ENCODE measurements at regions not wholly inside any gene's neighbourhood (a gene's known extent, or its start where the extent isn't known, plus 50 kb on each side); places are given as distances from the start of the nearest gene placed in this dataset.
"Not testable (repeated sequence)": the region's sequence is repeated elsewhere in the genome, so short reads cannot be mapped to it uniquely, and the experiment has no call there.

DNA sequence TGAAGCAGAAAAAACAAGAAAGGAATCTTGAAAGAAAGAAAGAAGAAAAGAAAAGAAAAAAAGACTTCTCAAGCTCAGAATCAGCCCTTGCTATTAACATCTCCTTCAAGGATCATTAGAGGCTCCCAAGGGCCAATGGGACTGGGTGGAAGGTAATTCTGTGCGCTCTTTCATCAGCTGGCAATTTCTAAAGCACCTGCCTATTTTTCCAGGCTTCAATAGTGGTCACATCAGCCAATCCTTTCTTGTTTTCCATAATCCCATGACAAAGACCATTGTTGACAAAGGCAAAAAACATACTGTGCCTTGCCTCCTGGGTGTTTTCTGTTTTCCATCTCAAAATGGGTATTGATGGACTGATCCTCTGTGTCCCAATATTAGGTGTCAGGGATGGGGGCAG, 88.2 kb upstream of the TSC22D1 start:
- DNase-seq (ENCODE audit: low spot score) = no peak

DNA sequence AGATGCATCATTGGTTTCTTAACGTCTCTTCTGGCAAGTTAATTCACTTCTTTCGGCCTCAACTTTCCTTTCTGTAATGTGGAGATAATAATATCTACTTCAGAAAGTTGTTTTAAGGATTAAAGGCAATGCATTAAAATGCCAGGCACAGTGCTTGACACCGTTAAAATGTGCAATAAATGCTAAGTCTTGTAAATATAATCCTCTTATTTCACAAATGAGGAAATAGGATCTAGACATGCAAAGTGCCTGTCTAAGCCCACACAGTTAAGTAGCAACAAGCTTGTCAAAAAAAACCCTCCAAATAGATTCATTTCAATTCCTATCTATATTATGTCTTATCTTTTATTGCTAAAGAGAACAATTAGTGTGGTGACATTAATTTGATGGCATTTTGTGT, 86.4 kb upstream of the TSC22D1 start:
- no peak for DNase-seq (ENCODE audit: low spot score)

DNA sequence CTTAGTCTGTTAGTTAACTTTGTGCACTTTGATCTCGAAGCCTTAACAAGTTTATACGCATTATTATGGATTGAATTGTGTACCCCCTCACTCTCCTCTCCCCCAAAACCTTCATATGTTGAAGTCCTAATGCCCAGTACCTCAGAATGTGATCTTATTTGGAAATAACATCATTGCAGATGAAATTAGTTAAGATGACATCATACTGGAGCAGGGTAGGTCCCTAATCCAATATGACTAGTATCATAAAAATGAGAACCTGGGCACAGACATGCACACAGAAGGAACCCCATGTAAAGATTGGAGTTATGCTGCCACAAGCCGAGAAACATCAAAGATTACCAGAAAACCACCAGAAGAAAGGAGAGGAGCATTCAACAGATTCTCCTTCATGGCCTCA, 85.8 kb upstream of the TSC22D1 start:
- DNase-seq (ENCODE audit: low spot score) = no peak

DNA sequence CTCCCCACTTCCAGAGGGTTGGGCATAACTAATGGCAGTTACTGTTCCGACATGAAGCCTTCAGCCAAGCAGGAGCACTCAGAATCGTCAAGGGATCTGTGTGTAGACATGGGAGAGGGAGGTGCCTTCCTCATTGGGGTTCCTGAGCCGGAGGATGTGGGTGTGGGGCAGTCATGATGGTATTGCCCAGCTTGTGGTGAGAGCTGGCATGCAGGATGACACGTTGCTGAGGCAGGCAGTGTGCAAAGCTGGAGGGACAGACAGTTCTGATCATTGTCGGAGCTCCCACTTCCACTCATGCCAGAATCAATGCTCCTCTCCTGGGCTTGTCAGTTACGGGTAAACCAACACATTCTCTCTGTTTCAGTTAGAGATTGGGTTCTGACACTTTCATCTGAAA, 83.9 kb upstream of the TSC22D1 start:
- no peak for DNase-seq (ENCODE audit: low spot score)

DNA sequence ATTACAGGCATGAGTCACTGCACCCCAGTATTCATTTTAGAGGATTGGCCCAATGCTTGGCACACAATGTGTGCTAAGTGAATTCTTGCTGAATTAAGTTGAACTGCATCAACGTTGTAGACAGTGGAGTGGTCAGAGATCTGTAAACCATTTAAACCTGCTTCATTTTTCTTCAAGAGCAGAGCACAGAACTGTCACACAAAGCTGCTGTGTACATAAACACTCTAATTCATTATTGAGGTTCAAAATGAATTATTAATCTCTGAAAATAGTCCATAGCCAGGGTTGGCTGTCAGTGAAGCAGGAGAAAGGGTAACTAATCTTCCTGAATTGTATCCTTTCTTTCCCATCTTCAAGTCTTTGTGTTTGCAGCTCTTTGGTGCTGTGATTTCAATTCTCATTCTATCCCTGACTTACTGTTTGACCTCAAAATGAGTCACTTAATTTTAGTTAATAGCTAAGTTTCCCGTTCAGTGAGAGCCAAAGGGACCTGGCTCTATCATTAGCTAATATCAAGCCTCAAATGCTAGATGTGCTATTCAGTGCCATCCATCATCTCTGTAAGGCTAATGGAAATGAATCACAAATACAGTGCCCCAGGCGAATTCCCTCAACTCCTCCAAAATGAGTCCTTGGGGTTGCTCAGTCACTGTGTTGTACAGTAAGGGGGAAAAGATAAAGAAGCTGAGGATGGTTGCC, 77.0 kb upstream of the TSC22D1 start:
- DNase-seq (ENCODE audit: low spot score) = no peak

DNA sequence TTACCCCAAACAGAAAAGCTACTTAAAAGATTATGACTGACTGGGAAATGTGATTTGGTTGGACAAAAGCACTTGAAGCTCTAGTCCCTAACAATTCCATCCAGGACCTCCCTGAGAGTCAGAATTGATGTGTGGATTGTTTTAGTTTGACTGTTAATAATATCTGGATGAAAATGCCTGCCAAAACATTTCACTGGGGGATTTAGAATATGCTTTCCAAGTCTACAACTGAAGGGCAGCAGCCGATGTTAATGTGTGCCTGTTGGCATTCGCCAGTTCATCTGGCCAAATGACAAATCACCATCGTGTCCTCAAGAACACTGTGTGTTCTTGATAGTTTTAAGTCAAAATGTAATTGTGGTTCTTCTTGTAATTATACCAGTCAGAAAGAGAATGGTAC, 76.0 kb upstream of the TSC22D1 start:
- DNase-seq (ENCODE audit: low spot score) = no peak

DNA sequence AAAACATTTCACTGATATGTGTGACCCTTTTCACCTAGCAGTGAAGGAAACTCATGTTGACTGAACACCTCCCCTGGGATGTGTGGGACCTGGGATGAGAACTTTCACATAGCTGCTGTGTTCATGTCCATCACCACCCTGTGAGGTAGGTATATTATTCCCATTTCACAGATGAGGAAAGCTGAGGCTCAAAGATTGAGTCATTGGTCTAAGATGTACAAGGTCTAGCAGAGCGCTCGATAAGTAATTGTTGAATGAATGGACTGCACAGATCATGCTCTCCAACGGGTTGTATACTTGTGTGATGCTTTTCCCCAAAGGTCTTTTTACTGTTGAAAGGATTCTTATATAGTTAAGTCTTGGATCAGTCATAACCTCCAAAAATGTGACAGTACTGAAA, 75.6 kb upstream of the TSC22D1 start:
- DNase-seq (ENCODE audit: low spot score) = no peak

DNA sequence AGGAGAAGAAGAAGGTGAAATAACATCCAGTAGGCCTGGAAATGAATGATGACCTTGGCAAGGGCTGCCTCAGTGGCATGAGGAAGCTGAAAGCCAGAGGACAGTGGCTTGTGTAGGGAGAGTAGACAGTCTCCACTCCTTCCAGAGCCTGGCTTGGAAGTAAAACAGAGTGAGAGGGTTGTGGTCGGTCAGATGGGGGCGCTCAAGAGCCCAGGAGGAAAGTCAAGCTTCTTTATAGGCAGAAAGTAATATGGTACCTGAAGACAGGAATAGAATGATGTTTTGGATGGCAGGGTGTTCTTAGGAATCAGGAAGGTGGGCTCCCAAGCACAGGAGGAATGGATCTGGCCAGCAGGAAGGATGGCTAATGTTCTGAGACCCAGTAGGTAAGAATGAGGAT, 75.1 kb upstream of the TSC22D1 start:
- no peak for DNase-seq (ENCODE audit: low spot score)

DNA sequence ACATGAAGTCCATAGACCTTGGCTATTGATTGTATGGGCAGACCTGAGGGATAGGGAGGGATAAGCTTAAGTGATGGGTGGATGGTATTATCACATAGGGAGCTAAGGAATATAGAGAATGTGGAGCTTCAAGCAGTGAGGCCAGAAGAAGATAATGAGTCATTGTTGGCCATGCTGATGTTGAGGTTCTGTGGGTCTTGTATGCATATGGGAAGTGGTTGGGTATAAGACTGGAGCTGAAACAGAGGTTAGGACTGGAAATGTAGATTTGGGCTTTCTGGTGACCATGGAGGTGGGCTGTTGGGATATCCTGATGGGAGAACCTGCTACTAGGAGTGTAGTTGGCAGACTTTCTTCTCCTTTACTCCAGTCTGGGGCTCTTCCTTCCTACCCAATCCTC, 73.7 kb upstream of the TSC22D1 start:
- no peak for DNase-seq (ENCODE audit: low spot score)

DNA sequence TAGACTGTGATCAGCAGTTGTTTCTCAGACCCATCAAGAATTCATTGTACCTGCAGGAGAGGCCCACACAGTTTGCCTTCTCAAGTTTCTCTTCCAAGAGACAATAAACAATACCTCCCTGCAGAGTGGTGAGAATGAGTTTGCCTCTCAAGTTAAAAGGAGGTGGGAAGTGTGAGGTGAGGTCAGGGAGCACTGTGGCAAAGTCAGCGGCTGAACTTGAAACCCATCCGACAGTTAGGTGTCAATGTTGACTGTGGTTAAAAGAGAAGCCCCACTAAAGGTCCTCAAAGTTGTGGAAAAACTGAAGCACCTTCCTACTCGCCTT, 72.9 kb upstream of the TSC22D1 start:
- DNase-seq (ENCODE audit: low spot score) = no peak

DNA sequence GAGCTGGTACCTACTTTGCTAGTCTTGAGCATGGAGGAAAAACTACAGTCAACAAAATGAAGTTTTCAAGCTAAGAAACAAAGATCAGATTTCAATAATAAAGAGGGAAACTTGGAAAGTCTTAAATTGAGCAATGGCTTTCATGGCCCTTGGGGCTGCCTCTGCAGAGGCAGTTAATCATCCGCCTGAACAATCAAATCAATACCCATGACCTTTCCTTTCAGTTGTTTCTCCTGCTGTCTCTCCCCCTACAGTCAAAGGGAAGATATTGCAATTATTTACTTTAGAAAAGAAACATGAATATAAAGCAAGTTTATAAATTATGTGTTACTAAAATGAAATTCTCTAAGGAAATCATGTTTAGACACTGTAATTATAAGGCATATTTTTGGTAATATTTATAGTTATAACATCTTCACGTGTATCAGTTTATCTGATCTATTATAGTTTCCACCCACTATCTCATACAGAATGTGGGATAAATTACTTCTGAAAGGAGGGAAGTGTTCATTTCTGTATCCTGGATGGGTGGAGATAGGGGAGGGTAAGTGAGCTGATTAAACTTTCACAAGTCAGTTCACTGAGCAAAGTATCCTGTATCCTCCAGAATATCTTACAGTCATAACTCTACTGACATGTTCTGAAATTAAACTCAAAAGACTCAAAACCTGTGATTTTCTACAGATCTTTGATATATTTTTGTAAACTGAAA, 72.4 kb upstream of the TSC22D1 start:
- DNase-seq (ENCODE audit: low spot score) = no peak

DNA sequence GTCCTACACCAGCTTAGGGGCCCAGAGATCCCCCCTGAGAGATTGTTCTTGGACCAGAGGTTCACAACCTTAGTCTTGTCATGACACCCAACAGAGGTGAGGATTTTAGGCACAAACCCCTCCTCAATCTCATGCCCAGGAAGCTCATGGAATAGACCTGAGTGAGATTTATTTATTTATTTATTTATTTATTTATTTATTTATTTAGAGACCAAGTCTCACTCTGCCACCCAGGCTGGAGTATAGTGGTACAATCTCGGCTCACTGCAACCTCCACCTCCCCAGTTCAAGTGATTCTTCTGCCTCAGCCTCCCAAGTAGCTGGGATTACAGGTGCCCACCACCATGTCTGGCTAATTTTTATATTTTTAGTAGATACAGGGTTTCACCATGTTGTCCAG, 71.4 kb upstream of the TSC22D1 start:
- not testable (repeated sequence) for DNase-seq (ENCODE audit: low spot score)

DNA sequence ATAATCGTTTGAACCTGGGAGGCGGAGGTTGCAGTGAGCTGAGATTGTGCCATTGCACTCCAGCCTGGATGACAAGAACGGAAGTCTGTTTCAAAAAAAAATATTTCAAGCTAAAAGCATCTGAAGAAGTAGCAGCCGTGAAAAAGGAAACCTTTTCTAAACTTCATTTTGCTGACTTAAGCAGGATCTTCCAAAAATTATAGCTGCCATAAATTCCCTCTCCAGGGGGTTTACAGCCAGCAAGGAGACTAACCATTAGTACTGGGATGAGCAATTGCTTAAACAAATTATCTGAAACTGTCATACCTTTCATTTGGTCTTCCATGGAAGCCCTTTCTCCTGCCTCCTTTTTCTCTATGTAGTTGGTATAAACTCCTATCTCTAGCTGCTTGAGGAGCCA, 69.9 kb upstream of the TSC22D1 start:
- no peak for DNase-seq (ENCODE audit: low spot score)

DNA sequence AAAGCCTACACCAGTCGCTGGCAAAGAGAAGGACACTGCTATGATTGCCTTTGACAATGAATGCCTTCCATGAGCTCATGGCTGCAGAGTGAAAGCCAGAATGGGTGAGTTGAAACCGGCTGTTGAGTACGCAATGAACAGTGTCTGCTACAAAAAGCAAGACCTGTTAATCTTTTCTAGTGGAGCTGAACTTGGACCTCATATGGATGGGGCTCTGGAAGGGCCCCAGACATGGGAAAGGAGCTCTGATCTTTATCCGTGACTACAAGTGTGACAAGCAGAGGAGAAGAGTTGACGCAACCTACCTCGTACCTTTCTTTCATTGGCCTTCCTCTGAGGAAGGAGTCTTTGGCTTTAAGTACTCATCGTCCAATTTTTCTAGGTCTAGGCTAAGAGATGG, 67.1 kb upstream of the TSC22D1 start:
- DNase-seq (ENCODE audit: low spot score) = no peak

DNA sequence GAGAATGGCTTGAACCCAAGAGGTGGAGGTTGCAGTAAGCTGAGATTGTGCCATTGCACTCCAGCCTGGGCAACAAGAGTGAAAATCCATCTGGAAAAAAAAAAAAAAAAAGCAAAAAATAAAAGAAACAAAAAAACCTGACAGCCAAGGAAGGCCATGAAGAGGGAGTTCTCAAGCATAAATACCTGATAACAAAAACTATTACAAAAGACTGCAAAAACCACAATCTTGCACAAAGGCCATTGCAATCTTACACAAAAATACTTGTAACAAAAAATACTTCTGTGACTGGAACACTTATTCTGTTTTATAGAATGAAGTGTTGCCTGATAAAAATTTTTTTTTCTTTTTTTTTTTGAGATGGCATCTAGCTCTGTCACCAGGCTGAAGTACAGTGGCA, 61.5 kb upstream of the TSC22D1 start:
- no peak for DNase-seq (ENCODE audit: low spot score)

DNA sequence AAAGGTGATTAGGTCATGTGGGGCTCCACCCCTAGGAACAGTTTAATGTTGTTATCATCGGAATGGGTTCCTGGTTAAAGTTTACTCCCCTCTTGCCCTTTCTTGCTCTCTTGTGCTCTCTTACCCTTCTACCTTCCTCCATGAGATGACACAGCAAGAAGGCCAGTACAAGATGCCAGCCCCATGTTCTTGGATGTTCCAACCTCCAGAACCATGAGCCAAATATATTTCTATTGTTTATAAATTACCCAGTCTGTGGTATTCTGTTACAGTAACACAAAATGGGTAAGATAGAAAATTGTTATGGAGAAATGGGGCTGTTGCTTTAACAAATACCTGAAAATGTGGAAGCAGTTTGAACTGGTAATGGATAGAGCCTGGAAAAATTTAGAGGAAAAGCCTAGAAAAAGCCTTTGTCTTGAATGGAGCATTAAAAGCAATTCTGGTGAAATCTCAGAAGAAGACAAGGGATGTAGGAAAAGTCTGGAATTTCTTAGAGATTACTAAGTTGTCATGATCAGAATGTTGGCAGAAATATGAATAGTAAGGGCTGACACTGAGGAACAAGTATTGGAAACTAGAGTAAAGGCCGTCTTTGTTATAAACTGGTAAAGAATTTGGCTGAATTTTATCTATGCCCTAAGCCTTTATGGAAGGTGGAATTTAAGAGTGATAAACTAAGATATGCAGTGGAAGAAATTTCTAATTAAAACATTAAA, 53.5 kb upstream of the TSC22D1 start:
- no peak for DNase-seq (ENCODE audit: low spot score)

DNA sequence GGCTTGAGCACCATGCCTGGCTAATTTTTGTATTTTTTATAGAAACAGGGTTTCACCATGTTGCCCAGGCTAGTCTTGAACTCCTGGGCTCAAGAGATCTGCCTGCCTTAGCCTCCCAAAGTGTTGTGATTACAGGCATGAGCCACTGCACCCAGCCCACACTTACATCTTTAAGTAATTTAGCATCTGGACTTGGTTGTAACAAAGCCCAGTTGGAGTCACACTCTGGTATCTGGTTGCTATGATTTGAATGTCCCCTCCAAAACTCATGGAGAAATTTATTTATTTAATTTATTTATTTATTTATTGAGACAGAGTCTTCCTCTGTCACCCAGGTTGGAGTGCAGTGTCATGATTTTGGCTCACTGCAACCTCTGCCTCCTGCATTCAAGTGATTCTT, 52.7 kb upstream of the TSC22D1 start:
- not testable (repeated sequence) for DNase-seq (ENCODE audit: low spot score)

DNA sequence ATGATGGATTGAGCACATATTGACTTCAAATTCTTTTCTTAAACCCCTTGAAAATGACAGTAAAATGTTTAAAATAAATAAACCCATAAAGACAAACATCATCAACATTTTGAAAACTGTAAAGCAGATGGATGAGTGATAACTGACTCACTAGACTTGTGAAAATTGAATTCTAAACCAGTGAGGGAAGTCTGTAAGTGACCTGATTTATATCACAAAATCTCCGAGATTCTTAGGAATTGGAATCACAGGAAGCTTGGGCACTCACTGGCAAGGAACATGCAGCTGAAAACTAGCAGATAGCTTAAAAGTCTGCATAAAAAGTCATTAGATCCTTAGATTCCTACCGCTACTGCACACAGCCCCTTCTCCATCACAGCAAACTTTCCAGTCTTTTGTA, 51.3 kb upstream of the TSC22D1 start:
- no peak for DNase-seq (ENCODE audit: low spot score)

DNA sequence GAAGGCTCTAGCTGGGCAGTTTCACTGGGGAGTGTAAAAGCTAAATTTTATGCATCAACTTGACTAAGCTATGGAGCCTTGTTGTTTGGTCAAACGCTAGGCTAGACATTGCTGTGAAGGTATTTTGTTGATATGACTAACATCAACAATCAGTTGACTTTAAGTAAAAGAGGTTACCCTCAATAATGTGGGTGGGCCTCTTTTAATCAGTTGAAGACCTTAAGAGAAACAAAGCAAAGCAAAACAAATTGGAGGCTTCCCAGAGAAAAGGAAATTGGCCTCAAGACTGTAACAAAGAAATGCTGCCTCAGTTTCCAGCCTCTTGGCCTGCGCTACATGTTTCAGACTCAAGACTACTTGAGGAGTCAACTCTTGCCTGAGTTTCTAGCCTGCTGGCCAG, 50.0 kb upstream of the TSC22D1 start:
- DNase-seq (ENCODE audit: low spot score) = no peak
